SK-N-SH (cell line): ENCODE measurements at regions not wholly inside any gene's neighbourhood (a gene's known extent, or its start where the extent isn't known, plus 50 kb on each side); places are given as distances from the start of the nearest gene placed in this dataset.

Source experiments
- CTCF ChIA-PET: fragments of 300-600, 350-600 bp; formaldehyde crosslinking; extraction: SDS; loops from one replicate; lab custom pipeline; 2021; lab: Yijun Ruan, JAX
- POLR2A ChIA-PET: fragments of 350-600 bp; sonication (Branson Sonifier 250); formaldehyde crosslinking; extraction: SDS; loops from one replicate; lab custom pipeline; 2020; ENCODE audit warnings: antibody characterized with exemption, inconsistent platforms; lab: Yijun Ruan, JAX
- DNase-seq: peaks from one replicate; pipeline ENCODE4 v3.0.0; 2012
- H2AFZ ChIP-seq: fragments of 200-600 bp; sonication (generic); 2 replicates; pipeline ENCODE4 v1.8.1; 2016; ENCODE audit warnings: antibody characterized with exemption, mild to moderate bottlenecking, low read depth
- H3F3A ChIP-seq: fragments of 200-600 bp; sonication (generic); replicated peaks from 2 replicates; pipeline ENCODE3; 2016; ENCODE audit warnings: antibody characterized with exemption, mild to moderate bottlenecking; ENCODE audit not compliant: insufficient read depth
- H3K27ac ChIP-seq, 2 experiments: fragments of 200-500 bp in 1 of 2; fragments of 200-600 bp in 1 of 2; sonication (Bioruptor generic) in 1 of 2; sonication (generic), shearing (Covaris generic) in 1 of 2; 2 replicates each; pipeline versions ENCODE4 v1.5.1 to v1.6.1; 2014 to 2016; ENCODE audit warnings: low read depth in 2 of 2, inconsistent platforms in 1 of 2, low read length in 1 of 2, mild to moderate bottlenecking in 1 of 2, mixed read lengths in 1 of 2
- H3K27me3 ChIP-seq: fragments of 200-600 bp; sonication (generic), shearing (Covaris generic); 2 replicates; pipeline ENCODE4 v1.6.1; 2016; ENCODE audit warnings: mixed run types; ENCODE audit not compliant: insufficient read depth
- H3K36me3 ChIP-seq, 2 experiments: fragments of 200-500 bp in 1 of 2; fragments of 200-600 bp in 1 of 2; sonication (Bioruptor generic) in 1 of 2; sonication (generic) in 1 of 2; replicated peaks in 1 of 2; 2 replicates each; pipeline versions ENCODE3 to v1.5.1; 2014 to 2016; ENCODE audit warnings: low read length in 1 of 2, mild to moderate bottlenecking in 1 of 2; ENCODE audit not compliant: insufficient read depth in 2 of 2, control insufficient read depth in 1 of 2
- H3K4me1 ChIP-seq, 2 experiments: fragments of 200-500 bp in 1 of 2; fragments of 200-600 bp in 1 of 2; sonication (Bioruptor generic) in 1 of 2; sonication (generic), shearing (Covaris generic) in 1 of 2; 2 replicates each; pipeline versions ENCODE4 v1.5.1 to v1.6.1; 2014 to 2016; ENCODE audit warnings: low read depth in 1 of 2, low read length in 1 of 2, mixed run types in 1 of 2; ENCODE audit not compliant: insufficient read depth in 2 of 2, control insufficient read depth in 1 of 2
- H3K4me2 ChIP-seq: fragments of 200-600 bp; sonication (generic), shearing (Covaris generic); 2 replicates; pipeline ENCODE4 v1.6.1; 2017; ENCODE audit warnings: mixed run types
- H3K4me3 ChIP-seq, 2 experiments: fragments of 200-500 bp in 1 of 2; fragments of 200-600 bp in 1 of 2; sonication (Bioruptor generic) in 1 of 2; sonication (generic), shearing (Covaris generic) in 1 of 2; 2 replicates each; pipeline versions ENCODE4 v1.5.1 to v1.8.1; 2014 to 2016; ENCODE audit warnings: low read depth in 2 of 2, inconsistent platforms in 1 of 2, low read length in 1 of 2, mild to moderate bottlenecking in 1 of 2, mixed read lengths in 1 of 2, moderate library complexity in 1 of 2
- H3K79me2 ChIP-seq: fragments of 200-600 bp; sonication (generic); 2 replicates; pipeline ENCODE4 v1.8.1; 2017; ENCODE audit warnings: mild to moderate bottlenecking; ENCODE audit not compliant: insufficient read depth
- H3K9ac ChIP-seq: fragments of 200-600 bp; sonication (generic); 2 replicates; pipeline ENCODE4 v1.6.1; 2017; ENCODE audit warnings: mixed run types
- H3K9me2 ChIP-seq: fragments of 200-600 bp; sonication (generic); 2 replicates; pipeline ENCODE4 v1.6.1; 2017; ENCODE audit warnings: mixed run types
- H3K9me3 ChIP-seq: fragments of 200-600 bp; sonication (generic); 2 replicates; pipeline ENCODE4 v1.6.1; 2017; ENCODE audit warnings: mixed run types, mild to moderate bottlenecking, moderate library complexity
- H4K20me1 ChIP-seq: fragments of 200-600 bp; sonication (generic); 2 replicates; pipeline ENCODE4 v1.6.1; 2017; ENCODE audit warnings: mild to moderate bottlenecking, mixed run types; ENCODE audit not compliant: insufficient read depth
- CTCF ChIP-seq: fragments of 200-600 bp; sonication (generic); IDR thresholded peaks from 2 replicates; pipeline ENCODE4 v1.6.1; 2017; ENCODE audit warnings: antibody characterized with exemption, mild to moderate bottlenecking, moderate library complexity
- ELF1 ChIP-seq: IDR thresholded peaks from 2 replicates; pipeline ENCODE4 v1.4.0; 2012
- FOSL2 ChIP-seq: IDR thresholded peaks from 2 replicates; pipeline ENCODE4 v1.4.0; 2012; ENCODE audit warnings: low read depth, mild to moderate bottlenecking, moderate library complexity, borderline replicate concordance
- FOXJ3 ChIP-seq: sonication (generic); formaldehyde crosslinking; IDR thresholded peaks from 2 replicates; pipeline ENCODE4 v1.5.1; 2020; ENCODE audit warnings: mild to moderate bottlenecking, missing genetic modification reagents
- FOXM1 ChIP-seq: IDR thresholded peaks from 2 replicates; pipeline ENCODE4 v1.4.0; 2012; ENCODE audit warnings: low read depth, mild to moderate bottlenecking
- GATA2 ChIP-seq: sonication (generic); formaldehyde crosslinking; IDR thresholded peaks from 2 replicates; pipeline ENCODE4 v1.5.0; 2020; ENCODE audit warnings: mild to moderate bottlenecking, missing genetic modification reagents
- JUND ChIP-seq: IDR thresholded peaks from 2 replicates; pipeline ENCODE4 v1.4.0; 2012
- MEF2A ChIP-seq: IDR thresholded peaks from 2 replicates; pipeline ENCODE4 v1.4.0; 2012; ENCODE audit warnings: low read depth, borderline replicate concordance
- PBX3 ChIP-seq: IDR thresholded peaks from 2 replicates; pipeline ENCODE4; 2012
- POLR2AphosphoS5 ChIP-seq: IDR thresholded peaks from 2 replicates; pipeline ENCODE4 v1.6.1; 2012; ENCODE audit warnings: low read depth, low read length
- REST ChIP-seq: IDR thresholded peaks from 2 replicates; pipeline ENCODE4 v1.6.1; 2012; ENCODE audit warnings: mild to moderate bottlenecking, low read depth, low read length, moderate library complexity
- RXRA ChIP-seq: IDR thresholded peaks from 2 replicates; pipeline ENCODE4 v1.4.0; 2012; ENCODE audit warnings: low read depth, mild to moderate bottlenecking, borderline replicate concordance
- YY1 ChIP-seq: IDR thresholded peaks from 2 replicates; pipeline ENCODE4 v1.4.0; 2012; ENCODE audit warnings: low read depth, mild to moderate bottlenecking
- ZBTB33 ChIP-seq: IDR thresholded peaks from 2 replicates; pipeline ENCODE4 v1.4.0; 2012; ENCODE audit warnings: low read depth, borderline replicate concordance
- WGBS: methylation state at CpG from one replicate; pipeline ENCODE4 v1.1.6; 2017; ENCODE audit warnings: low lambda C conversion rate; 5-methylcytosine and 5-hydroxymethylcytosine counted together
- TF ChIP-seq, protein P1 (sequence below): fragments of 150-350 bp; IDR thresholded peaks from 2 replicates; pipeline ENCODE4 v1.6.1; 2016; ENCODE audit warnings: mild to moderate bottlenecking, low read depth, low read length
- TF ChIP-seq, protein P2 (sequence below): IDR thresholded peaks from 2 replicates; pipeline ENCODE4 v1.4.0; 2012; ENCODE audit warnings: low read depth, borderline replicate concordance
- TF ChIP-seq, protein P3 (sequence below): fragments of 150-350 bp; IDR thresholded peaks from 2 replicates; pipeline ENCODE4 v1.6.1; 2017; ENCODE audit warnings: antibody characterized with exemption, low read length, low read depth, borderline replicate concordance

- TF ChIP-seq PBX3 = no peak
- TF ChIP-seq, protein P1, sequence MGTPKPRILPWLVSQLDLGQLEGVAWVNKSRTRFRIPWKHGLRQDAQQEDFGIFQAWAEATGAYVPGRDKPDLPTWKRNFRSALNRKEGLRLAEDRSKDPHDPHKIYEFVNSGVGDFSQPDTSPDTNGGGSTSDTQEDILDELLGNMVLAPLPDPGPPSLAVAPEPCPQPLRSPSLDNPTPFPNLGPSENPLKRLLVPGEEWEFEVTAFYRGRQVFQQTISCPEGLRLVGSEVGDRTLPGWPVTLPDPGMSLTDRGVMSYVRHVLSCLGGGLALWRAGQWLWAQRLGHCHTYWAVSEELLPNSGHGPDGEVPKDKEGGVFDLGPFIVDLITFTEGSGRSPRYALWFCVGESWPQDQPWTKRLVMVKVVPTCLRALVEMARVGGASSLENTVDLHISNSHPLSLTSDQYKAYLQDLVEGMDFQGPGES = no peak
- TF ChIP-seq, protein P2, sequence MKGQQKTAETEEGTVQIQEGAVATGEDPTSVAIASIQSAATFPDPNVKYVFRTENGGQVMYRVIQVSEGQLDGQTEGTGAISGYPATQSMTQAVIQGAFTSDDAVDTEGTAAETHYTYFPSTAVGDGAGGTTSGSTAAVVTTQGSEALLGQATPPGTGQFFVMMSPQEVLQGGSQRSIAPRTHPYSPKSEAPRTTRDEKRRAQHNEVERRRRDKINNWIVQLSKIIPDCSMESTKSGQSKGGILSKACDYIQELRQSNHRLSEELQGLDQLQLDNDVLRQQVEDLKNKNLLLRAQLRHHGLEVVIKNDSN = no peak
- TF ChIP-seq, all 33 proteins: peak for 0
Observed at GRCh38 chr7:125357676-125358455, 428.2 kb upstream of the POT1 start (continued).

DNA sequence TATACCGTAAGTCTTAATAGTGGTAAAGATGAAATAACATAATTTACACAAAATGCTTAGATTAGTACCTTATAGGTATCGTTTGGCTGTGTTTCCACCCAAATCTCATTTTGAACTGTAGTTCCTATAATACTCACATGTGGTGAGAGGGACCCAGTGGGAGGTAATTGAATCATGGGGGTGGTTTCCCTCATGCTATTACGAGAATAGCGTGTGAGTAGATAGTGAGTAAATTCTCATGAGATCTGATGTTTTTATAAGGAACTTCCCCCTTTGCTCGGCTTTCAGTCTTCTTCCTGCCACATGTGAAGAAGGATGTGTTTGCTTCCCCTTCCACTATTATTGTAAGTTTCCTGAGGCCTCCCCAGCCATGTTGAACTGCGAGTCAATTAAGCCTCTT, 426.3 kb upstream of the POT1 start:
- POLR2A ChIA-PET = no interaction called here
- WGBS = 38% methylated on average over 6 of the region's 6 CpGs
- Histone ChIP-seq H3K4me2 (no peak overlapping the region), H3K27ac (no peak overlapping the region), H2AFZ (0 out of 2 replicates have a peak overlapping the region, but pooled peaks have one; percentile 49), H3K36me3 (no peaks in the 10 kb centered on the region), H3K9ac (no peak overlapping the region), H3F3A (no peaks in the 10 kb centered on the region), H3K9me2 (no peaks in the 10 kb centered on the region), H3K9me3 (no peaks in the 10 kb centered on the region), H3K4me1 (peaks cover 0 to 4% of the 10 kb centered on the region in 2 experiments; a peak in 1 of 4 replicates), H3K4me3 (no peak overlapping the region), H3K27me3 (no peaks in the 10 kb centered on the region), H3K79me2 (no peaks in the 10 kb centered on the region), H4K20me1 (no peaks in the 10 kb centered on the region)
- TF ChIP-seq MEF2A (no peak), ELF1 (no peak), GATA2 (no peak), YY1 (no peak), RXRA (no peak), REST (no peak), FOSL2 (no peak), ZBTB33 (no peak), JUND (no peak), FOXM1 (no peak), POLR2AphosphoS5 (no peak), FOXJ3 (CRISPR knock-in tag) (no peak), CTCF (no peak)
- TF ChIP-seq, protein P3, sequence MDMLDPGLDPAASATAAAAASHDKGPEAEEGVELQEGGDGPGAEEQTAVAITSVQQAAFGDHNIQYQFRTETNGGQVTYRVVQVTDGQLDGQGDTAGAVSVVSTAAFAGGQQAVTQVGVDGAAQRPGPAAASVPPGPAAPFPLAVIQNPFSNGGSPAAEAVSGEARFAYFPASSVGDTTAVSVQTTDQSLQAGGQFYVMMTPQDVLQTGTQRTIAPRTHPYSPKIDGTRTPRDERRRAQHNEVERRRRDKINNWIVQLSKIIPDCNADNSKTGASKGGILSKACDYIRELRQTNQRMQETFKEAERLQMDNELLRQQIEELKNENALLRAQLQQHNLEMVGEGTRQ = no peak
- TF ChIP-seq, protein P2 = no peak
- CTCF ChIA-PET = no interaction called here
- no peak for DNase-seq
